ENCODE measurements at regions not wholly inside any gene's neighbourhood (a gene's known extent, or its start where the extent isn't known, plus 50 kb on each side); places are given as distances from the start of the nearest gene placed in this dataset.

DNA sequence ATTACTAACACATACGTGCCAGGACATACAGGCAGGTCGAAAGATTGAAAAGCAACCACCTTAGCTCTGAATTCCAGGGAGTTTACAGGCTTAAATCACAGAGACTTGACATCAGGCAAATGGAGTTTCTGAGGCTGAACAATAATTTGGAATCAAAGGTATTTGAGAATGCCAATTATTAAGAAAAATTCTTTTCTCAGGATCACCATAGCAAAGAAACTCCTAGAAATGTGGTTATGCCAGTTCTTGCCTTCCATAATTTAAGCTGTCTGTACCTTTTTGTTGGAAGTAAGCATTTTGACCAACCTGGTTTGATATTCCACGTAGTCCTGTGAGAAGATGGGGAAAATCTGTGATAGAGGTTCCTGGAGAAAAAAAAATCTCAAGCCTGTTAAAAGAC is 312.4 kb upstream of the SMARCA2 start:
- no peaks in the 10 kb centered on the region for H3K4me1 ChIP-seq (ENCODE audit: control insufficient read depth, insufficient read depth, low read length, poor library complexity, severe bottlenecking)
- no peak overlapping the region for H3K27ac ChIP-seq (ENCODE audit: insufficient read depth, low read length, poor library complexity, severe bottlenecking)
- H3K27me3 ChIP-seq (replicated peaks; ENCODE audit: control insufficient read depth, insufficient read depth, low read length, poor library complexity, severe bottlenecking) = peaks cover 2% of the 10 kb centered on the region
- H3K9me3 ChIP-seq (ENCODE audit: control insufficient read depth, low read length) = no peaks in the 10 kb centered on the region
- H3K36me3 ChIP-seq (ENCODE audit: control insufficient read depth, insufficient read depth, low read length) = no peaks in the 10 kb centered on the region
- DNase-seq = no peak
- no peak overlapping the region for H3K4me3 ChIP-seq (ENCODE audit: insufficient read depth, low read depth, low read length, poor library complexity, severe bottlenecking)

GRCh38 chr9:1707291-1707690 is 307.9 kb upstream of the SMARCA2 start:
- Histone ChIP-seq H3K4me1 (ENCODE audit: control insufficient read depth, insufficient read depth, low read length, poor library complexity, severe bottlenecking) (no peaks in the 10 kb centered on the region), H3K27me3 (replicated peaks; ENCODE audit: control insufficient read depth, insufficient read depth, low read length, poor library complexity, severe bottlenecking) (peaks cover 2% of the 10 kb centered on the region), H3K36me3 (ENCODE audit: control insufficient read depth, insufficient read depth, low read length) (no peaks in the 10 kb centered on the region), H3K27ac (ENCODE audit: insufficient read depth, low read length, poor library complexity, severe bottlenecking) (no peak overlapping the region), H3K4me3 (ENCODE audit: insufficient read depth, low read depth, low read length, poor library complexity, severe bottlenecking) (no peak overlapping the region), H3K9me3 (ENCODE audit: control insufficient read depth, low read length) (no peaks in the 10 kb centered on the region)
- no peak for DNase-seq

DNA sequence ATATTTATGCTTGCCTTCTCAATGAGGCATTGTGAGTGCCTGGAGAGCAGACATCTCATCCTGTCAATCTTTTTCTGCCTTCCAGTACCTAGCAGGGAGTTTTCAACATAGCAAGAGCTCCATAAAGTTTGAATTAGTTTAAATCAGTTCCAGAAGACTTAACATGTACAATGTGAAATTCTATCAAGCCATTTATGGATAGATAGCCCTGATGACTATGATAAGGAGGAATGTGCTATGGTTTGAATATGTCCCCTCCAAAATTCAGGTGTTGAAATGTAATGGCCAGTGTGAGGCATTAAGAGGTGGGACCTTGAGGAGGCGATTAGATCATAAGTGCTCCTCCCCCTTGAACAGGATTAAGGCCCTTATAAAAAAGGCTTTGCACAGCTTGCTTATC is 306.9 kb upstream of the SMARCA2 start:
- DNase-seq = no peak
- Histone ChIP-seq H3K4me1 (ENCODE audit: control insufficient read depth, insufficient read depth, low read length, poor library complexity, severe bottlenecking) (no peaks in the 10 kb centered on the region), H3K9me3 (ENCODE audit: control insufficient read depth, low read length) (no peaks in the 10 kb centered on the region), H3K4me3 (ENCODE audit: insufficient read depth, low read depth, low read length, poor library complexity, severe bottlenecking) (no peak overlapping the region), H3K27me3 (replicated peaks; ENCODE audit: control insufficient read depth, insufficient read depth, low read length, poor library complexity, severe bottlenecking) (peaks cover 2% of the 10 kb centered on the region), H3K27ac (ENCODE audit: insufficient read depth, low read length, poor library complexity, severe bottlenecking) (no peak overlapping the region), H3K36me3 (ENCODE audit: control insufficient read depth, insufficient read depth, low read length) (no peaks in the 10 kb centered on the region)

GRCh38 chr9:1709347-1709746 is 305.8 kb upstream of the SMARCA2 start:
- no peak for DNase-seq
- Histone ChIP-seq H3K4me1 (ENCODE audit: control insufficient read depth, insufficient read depth, low read length, poor library complexity, severe bottlenecking) (no peaks in the 10 kb centered on the region), H3K27ac (ENCODE audit: insufficient read depth, low read length, poor library complexity, severe bottlenecking) (no peak overlapping the region), H3K4me3 (ENCODE audit: insufficient read depth, low read depth, low read length, poor library complexity, severe bottlenecking) (no peak overlapping the region), H3K36me3 (ENCODE audit: control insufficient read depth, insufficient read depth, low read length) (no peaks in the 10 kb centered on the region), H3K9me3 (ENCODE audit: control insufficient read depth, low read length) (no peaks in the 10 kb centered on the region), H3K27me3 (replicated peaks; ENCODE audit: control insufficient read depth, insufficient read depth, low read length, poor library complexity, severe bottlenecking) (peaks cover 2% of the 10 kb centered on the region)

DNA sequence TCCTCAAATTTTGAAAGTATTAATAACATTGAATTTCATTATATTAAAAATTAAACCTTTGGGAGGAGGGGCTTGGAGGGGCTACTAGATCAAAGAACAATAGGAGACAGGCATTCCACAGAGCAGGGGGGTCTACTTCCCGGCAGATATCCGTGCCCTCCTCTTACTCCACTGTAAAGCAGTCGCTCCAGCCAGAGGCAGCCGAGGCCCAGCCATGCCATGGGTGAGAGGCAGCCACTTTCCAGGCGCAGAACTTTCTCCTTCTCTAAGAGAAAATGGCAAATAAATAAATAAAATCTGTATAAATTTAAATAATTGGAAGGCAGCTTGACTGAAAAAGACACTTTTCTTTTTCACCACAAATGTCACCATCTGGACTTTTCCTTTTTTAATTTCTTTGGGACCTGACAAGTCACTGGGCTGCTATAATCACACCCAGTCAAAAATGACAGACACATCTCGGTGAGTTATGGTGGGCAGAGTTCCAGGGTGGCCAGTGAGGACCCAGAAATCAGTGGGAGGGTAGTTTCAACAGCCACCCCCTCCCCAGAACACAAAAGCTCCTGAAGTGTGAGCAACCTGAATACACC is 302.2 kb upstream of the SMARCA2 start:
- Histone ChIP-seq H3K27ac (ENCODE audit: insufficient read depth, low read length, poor library complexity, severe bottlenecking) (no peak overlapping the region), H3K36me3 (ENCODE audit: control insufficient read depth, insufficient read depth, low read length) (no peaks in the 10 kb centered on the region), H3K4me1 (ENCODE audit: control insufficient read depth, insufficient read depth, low read length, poor library complexity, severe bottlenecking) (no peaks in the 10 kb centered on the region), H3K4me3 (ENCODE audit: insufficient read depth, low read depth, low read length, poor library complexity, severe bottlenecking) (no peak overlapping the region), H3K9me3 (ENCODE audit: control insufficient read depth, low read length) (no peaks in the 10 kb centered on the region), H3K27me3 (replicated peaks; ENCODE audit: control insufficient read depth, insufficient read depth, low read length, poor library complexity, severe bottlenecking) (peaks cover 2% of the 10 kb centered on the region)
- DNase-seq = no peak

DNA sequence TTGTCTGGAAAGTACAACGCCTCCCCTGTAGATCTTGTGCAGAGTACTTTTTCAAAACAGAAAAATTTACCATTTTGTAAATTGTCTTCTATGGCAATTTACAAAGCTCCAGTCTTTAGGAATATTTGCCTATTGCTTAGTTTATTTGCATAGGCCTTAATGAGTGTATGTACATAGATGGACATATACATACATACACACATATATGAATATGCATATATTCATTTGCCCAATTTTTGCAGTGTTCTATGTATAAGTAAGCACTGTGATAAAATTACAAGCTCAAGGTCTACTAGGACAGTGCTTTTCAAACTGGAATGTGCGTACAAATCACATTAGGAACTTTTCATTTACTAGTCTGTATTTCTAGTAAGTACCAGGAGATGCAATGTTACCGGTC is 301.3 kb upstream of the SMARCA2 start:
- Histone ChIP-seq H3K36me3 (ENCODE audit: control insufficient read depth, insufficient read depth, low read length) (no peaks in the 10 kb centered on the region), H3K4me3 (ENCODE audit: insufficient read depth, low read depth, low read length, poor library complexity, severe bottlenecking) (no peak overlapping the region), H3K27ac (ENCODE audit: insufficient read depth, low read length, poor library complexity, severe bottlenecking) (no peak overlapping the region), H3K27me3 (replicated peaks; ENCODE audit: control insufficient read depth, insufficient read depth, low read length, poor library complexity, severe bottlenecking) (peaks cover 2% of the 10 kb centered on the region), H3K9me3 (ENCODE audit: control insufficient read depth, low read length) (no peaks in the 10 kb centered on the region), H3K4me1 (ENCODE audit: control insufficient read depth, insufficient read depth, low read length, poor library complexity, severe bottlenecking) (no peaks in the 10 kb centered on the region)
- no peak for DNase-seq

DNA sequence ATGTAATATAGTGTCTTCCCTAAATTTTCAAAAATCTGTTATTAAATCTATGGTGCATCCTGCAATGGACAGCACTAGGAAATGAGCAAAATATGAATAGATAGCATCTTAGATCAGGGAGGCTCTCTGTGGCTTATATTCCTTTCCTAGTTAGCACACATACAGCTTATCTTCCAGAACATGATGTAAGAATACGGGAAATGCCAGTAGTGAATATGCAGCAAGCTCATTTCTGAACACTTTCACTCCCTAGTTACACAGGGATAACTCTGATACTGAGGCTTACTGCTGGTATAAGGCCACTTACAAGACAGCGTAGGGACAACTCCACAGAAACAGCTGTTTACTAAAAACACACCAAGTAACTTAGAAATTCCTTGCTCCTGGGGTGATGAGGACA is 297.3 kb upstream of the SMARCA2 start:
- no peak overlapping the region for H3K27ac ChIP-seq (ENCODE audit: insufficient read depth, low read length, poor library complexity, severe bottlenecking)
- no peaks in the 10 kb centered on the region for H3K4me1 ChIP-seq (ENCODE audit: control insufficient read depth, insufficient read depth, low read length, poor library complexity, severe bottlenecking)
- DNase-seq = no peak
- H3K4me3 ChIP-seq (ENCODE audit: insufficient read depth, low read depth, low read length, poor library complexity, severe bottlenecking) = no peak overlapping the region
- H3K36me3 ChIP-seq (ENCODE audit: control insufficient read depth, insufficient read depth, low read length) = no peaks in the 10 kb centered on the region
- no peaks in the 10 kb centered on the region for H3K9me3 ChIP-seq (ENCODE audit: control insufficient read depth, low read length)
- peaks cover 2% of the 10 kb centered on the region for H3K27me3 ChIP-seq (replicated peaks; ENCODE audit: control insufficient read depth, insufficient read depth, low read length, poor library complexity, severe bottlenecking)

DNA sequence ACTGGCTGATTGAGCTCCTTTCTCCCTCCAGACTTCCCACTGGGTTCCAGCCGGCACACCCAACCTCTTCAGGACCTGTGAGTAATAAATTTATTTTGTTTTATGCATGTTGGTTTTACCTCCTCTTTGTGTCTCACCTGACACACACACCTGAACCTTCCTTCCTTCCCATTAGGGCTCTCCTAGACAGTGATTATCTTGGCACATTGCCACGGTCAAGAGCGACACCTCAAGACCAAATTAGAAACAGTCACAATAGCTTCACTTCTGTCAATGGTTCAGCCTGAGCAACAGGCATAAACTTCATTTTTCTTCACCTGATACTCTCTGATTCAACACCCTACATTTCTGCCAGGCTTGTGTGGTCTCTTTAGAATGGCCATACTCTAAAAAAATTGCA is 296.3 kb upstream of the SMARCA2 start:
- Histone ChIP-seq H3K36me3 (ENCODE audit: control insufficient read depth, insufficient read depth, low read length) (no peaks in the 10 kb centered on the region), H3K27me3 (replicated peaks; ENCODE audit: control insufficient read depth, insufficient read depth, low read length, poor library complexity, severe bottlenecking) (peaks cover 2% of the 10 kb centered on the region), H3K4me3 (ENCODE audit: insufficient read depth, low read depth, low read length, poor library complexity, severe bottlenecking) (no peak overlapping the region), H3K27ac (ENCODE audit: insufficient read depth, low read length, poor library complexity, severe bottlenecking) (no peak overlapping the region), H3K4me1 (ENCODE audit: control insufficient read depth, insufficient read depth, low read length, poor library complexity, severe bottlenecking) (no peaks in the 10 kb centered on the region), H3K9me3 (ENCODE audit: control insufficient read depth, low read length) (no peaks in the 10 kb centered on the region)
- no peak for DNase-seq

- Histone ChIP-seq H3K36me3 (ENCODE audit: control insufficient read depth, insufficient read depth, low read length) (no peaks in the 10 kb centered on the region), H3K27ac (ENCODE audit: insufficient read depth, low read length, poor library complexity, severe bottlenecking) (no peak overlapping the region), H3K9me3 (ENCODE audit: control insufficient read depth, low read length) (no peaks in the 10 kb centered on the region), H3K27me3 (replicated peaks; ENCODE audit: control insufficient read depth, insufficient read depth, low read length, poor library complexity, severe bottlenecking) (no peaks in the 10 kb centered on the region), H3K4me1 (ENCODE audit: control insufficient read depth, insufficient read depth, low read length, poor library complexity, severe bottlenecking) (no peaks in the 10 kb centered on the region), H3K4me3 (ENCODE audit: insufficient read depth, low read depth, low read length, poor library complexity, severe bottlenecking) (no peak overlapping the region)
- no peak for DNase-seq
Measured at GRCh38 chr9:1721196-1721595, 294.0 kb upstream of the SMARCA2 start.

GRCh38 chr9:1722404-1722803 is 292.7 kb upstream of the SMARCA2 start:
- no peak overlapping the region for H3K27ac ChIP-seq (ENCODE audit: insufficient read depth, low read length, poor library complexity, severe bottlenecking)
- no peak for DNase-seq
- H3K4me1 ChIP-seq (ENCODE audit: control insufficient read depth, insufficient read depth, low read length, poor library complexity, severe bottlenecking) = no peaks in the 10 kb centered on the region
- no peaks in the 10 kb centered on the region for H3K9me3 ChIP-seq (ENCODE audit: control insufficient read depth, low read length)
- H3K36me3 ChIP-seq (ENCODE audit: control insufficient read depth, insufficient read depth, low read length) = no peaks in the 10 kb centered on the region
- H3K4me3 ChIP-seq (ENCODE audit: insufficient read depth, low read depth, low read length, poor library complexity, severe bottlenecking) = no peak overlapping the region
- no peaks in the 10 kb centered on the region for H3K27me3 ChIP-seq (replicated peaks; ENCODE audit: control insufficient read depth, insufficient read depth, low read length, poor library complexity, severe bottlenecking)
